Activated CD4-positive, CD25-positive, alpha-beta regulatory T cell treated with anti-CD3 and anti-CD28 coated beads, Interleukin-2, amount 50 U/mL, for 72 hours (primary cell): ENCODE measurements at regions not wholly inside any gene's neighbourhood (a gene's known extent, or its start where the extent isn't known, plus 50 kb on each side); places are given as distances from the start of the nearest gene placed in this dataset.

ENCODE experiments used
- DNase-seq: peaks from one replicate; pipeline ENCODE4 v3.0.0; 2021

DNA sequence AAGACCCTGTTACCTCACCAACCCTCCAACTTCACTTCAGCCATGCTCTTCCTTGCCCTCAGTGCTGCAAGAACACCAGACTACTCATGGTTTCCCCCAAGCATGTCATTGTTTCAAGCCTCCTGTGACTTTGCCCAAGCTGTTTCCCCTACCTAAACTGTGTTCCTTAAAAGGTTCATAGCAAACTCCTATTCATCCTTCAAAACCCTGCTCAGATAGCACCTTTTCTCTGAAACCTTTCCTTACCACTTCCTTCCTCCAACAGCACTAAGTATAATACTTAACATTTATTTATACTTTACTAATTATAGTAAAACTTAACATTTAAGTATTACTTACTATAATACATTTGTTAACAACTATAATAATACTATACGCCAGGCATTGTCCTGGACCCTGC, 136.2 kb downstream of the CCT6B start:
- DNase-seq = no peak

DNA sequence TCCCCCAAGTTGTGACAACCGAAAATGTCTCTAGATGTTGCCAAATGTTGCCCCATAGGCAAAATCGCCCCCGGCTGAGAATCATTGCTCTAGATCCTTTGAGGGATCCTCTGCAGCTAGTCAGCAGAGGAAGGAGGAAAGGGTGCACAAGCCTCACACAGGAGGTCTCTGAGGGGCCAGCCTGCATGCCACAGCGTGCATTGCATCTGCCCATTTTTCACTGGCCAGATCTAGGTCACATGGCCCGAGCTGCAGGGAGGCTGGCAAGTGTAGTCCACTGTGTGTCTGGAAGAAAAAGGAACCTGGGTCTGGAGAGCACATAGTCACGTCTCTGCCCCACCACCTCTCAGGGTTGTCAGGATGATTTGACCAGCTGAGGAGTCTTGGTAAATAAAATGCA, 138.2 kb downstream of the CCT6B start:
- DNase-seq = no peak

DNA sequence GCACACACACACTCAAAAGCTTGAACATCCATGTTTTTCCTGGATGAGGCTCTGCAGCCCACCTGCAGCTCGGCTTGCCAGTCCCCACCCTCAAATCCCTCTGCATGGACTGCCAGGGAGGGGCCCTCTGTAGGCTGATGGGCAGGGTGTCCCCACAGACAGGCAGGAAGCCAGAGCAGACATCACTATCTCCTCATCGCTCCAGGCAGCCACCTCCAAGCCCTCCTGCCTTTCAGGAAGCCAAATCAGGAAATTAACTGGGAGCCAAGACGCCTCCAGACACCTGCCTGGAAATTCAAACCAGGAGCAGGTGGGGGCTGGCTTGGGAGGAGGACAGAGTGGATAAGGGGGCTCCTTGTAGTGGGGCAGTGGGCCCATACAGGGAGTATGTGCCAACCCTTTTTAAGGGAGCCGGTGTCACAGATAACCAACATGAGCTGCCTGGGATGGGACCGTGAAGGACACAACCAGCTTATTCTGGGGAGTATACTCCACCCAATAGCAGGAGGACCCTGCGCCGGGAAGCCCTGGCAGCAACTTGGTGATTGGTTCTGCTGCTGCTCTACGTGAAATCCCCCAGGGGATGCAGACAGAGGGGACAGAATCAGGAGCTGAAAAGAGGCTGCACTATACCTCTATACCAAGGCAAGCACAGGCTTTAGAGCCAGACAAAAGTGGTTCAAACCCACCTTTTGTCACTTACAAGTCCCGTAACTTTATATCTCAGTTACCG, 139.1 kb downstream of the CCT6B start:
- no peak for DNase-seq

DNA sequence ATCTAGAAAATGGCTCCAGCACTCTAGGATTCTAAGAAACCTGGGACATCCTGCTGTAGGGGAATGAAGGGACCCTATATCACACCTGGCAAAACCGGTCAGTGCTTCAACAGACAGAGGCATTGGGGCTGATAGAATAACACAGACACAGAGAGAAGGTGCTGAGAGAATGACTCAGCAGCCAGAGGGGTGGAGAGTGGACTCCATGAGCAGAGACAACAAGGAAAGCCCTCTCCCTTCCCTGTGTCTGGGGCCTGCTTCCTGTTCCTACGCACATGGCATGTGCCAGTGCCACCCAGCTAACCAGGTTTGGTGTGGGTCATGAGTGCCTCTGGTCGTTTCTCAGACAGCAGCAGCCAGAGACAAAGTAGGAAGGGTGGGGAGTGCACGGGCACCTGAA, 140.3 kb downstream of the CCT6B start:
- DNase-seq = no peak

DNA sequence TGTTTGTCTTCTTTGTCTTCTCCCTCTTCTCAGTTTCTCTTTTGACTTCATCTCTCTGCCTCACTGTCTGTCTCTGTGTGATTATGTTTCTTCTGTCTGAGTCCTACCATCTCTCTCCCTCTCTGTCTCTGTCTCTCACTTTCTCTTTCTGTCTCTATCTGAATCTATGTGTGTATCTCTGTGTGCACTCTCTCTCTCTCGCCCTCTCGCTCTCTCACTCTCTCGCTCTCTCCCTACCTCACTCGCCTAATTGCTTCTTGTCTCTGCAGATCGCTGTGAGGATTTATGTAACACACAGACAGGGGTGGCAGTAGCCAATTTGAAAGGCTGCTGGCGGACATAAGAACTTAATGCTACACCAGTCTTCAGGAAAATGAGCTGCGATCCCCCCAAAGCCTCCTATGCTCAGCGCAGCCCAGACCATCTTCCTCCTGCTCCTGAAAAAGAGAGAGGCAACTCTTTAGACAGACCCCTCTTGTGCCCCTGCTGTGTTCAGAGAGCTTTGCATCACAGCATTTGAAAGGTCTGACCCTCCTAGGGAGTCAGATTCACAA, 140.9 kb downstream of the CCT6B start:
- no peak for DNase-seq

DNA sequence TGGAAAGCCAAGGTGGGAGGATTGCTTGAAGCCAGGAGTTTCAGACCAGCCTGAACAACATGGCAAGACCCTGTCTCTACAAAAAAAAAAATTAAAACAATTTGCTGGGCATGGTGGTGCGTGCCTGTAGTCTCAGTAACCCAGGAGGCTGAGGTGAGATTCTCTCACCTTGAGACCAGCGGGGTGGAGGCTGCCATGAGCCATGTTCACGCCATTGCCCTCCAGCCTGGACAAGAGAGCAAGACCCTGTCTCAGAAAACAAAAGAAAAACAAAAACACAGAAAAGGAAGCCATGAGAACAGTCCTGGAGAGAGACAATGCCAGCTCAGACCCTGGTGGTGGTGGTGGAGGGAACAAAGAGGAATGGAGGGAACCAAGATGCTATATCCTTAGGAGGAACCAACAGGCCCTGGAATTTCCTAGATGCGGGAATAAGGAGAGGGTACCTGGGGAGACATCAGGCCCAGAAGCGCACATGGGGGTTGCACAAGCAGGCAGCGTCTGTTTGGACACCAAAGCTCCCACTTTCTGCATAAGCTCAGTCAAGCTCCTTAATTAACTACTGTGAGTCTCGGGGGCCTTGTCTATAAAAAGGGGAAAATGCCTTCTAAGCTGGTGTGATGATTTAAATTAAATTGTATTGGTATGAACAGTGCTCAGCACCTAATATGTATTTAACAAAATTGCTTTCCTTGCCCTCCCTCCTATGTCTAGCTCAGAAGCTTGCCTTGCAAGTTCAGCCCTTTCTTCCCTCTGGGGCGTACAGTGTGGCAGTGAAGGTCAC, 143.8 kb downstream of the CCT6B start:
- no peak for DNase-seq

DNA sequence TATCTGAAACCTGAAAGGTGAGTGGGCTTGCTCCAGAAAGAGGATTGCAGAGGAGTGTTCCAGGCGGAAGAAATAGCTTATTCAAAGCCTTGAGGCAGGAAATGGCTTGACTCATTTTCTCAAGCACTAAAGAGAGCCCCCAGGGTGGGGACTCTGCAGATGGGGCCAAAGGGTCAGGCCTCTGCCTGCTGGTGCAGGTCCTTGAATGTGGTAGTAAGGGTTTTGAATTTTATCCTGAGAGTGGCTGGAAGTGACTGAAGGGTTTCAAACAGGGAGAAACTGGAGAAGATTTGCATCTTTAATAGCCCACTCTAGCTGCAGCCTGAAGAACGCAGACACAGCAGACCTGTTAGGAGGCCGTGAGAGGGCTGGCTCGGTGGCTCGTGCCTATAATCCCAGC, 144.4 kb downstream of the CCT6B start:
- DNase-seq = no peak

DNA sequence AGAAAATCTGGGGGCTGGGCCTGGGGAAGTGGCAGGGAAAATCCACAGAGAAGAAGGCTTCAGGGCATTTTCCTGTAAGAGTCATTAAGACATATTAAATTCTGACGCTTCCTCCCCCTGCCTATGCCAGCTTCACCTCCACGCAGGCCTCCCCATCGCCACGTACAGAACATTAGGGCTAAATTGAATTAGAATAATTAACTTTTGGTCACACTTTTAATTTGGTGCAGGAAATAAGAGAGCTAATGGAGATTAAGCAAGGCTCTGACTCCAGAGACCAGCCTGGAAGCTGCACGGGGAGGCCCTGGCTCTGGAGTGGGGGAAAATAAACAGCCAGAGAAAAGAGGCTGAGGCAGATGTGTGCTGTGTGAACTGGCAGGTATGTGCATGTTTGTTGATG, 148.0 kb downstream of the CCT6B start:
- DNase-seq = no peak

DNA sequence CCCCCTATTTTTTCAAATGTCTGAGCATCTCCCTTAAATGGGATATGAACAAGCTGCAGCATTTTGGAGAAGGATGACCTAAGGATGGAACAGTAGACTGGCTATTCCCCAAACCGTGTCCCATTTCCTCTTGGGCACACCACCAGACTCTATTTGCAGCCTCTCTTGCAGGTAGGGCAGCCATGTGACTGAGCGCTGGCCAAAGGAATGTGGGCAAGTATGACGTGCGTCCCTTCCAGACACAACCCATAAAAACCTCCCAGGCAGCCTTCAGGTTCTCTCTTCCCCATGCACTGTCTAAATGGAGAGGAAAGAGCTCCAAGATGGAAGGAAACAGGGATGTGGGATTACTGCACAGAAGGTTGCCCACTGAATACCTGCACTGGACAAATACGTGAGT, 149.7 kb downstream of the CCT6B start:
- DNase-seq = no peak

DNA sequence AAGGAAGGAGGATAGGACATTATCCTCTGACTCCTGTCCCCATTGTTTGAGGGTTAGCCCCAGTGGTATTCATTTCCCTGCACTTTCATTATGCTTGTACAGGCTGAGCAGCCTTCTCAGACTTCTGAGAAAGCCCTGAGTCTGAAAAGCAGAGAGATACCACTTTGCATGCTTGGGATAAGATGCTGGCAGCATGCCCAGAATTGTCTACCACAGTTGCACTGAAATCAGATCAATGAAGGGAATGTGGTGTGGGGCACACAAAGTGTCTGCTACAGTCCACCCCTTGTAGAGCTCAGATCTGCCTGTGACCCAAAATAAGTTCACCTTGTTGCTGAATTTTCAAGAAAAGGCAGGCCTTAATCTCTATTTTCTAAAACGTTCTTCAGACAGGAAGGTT, 160.6 kb downstream of the CCT6B start:
- DNase-seq = no peak

DNA sequence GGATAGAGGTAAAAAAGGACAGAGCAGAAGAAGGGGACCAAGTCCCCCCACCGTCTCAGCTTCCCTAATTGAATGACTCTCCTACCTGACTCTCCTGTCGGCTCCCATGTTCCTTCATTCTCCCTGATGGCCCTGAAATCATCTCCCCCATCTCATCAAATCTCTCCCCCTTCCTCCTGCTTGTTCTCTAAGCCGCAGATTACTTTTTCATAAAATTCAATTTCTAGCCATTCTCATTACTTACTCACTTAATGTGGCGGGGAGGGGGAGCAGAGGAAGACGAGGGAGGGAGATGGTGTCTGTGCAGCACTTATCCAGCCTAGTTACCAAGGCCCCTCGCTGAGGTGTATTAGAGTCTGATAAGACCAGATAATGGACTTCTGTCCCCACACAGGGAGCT, 161.5 kb downstream of the CCT6B start:
- no peak for DNase-seq

DNA sequence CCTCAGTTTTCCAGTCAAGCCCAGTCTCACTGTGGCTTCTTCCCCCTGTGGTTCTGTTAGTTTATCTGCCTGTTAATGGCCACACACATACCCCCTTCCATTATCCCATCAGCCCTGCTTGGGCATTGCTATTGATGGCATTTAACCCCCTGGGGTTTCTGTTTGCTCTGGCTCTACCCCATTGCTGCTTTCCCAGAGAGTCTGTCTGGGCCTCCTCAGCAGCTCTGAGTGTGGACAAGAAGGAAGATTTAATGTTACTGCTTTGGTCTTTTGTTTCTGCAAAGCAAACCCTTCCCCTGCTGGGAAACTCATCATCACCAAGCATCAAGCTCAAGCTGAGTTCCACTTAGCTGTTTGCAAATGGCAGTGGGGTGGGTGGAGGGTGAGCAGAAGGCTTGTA, 162.7 kb downstream of the CCT6B start:
- no peak for DNase-seq

DNA sequence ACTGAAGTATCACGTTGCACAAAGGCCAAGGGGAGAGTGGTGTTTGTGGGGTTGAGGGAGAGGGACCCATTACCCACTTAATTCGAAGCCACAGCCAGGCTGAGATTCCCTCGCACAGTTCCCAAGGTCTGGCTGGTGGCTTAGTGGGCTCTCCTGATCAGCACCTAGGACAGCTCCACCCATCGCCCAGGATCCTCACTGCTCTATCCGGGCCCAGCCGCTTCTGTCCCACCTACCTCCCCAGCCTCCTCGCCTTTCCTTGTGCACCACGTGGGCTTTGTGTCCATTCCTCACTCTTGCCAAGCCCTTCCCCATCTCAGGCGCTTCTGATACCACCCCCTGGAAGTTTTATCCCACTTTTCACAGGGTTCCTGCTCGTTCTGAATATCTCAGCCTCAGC, 163.5 kb downstream of the CCT6B start:
- no peak for DNase-seq

DNA sequence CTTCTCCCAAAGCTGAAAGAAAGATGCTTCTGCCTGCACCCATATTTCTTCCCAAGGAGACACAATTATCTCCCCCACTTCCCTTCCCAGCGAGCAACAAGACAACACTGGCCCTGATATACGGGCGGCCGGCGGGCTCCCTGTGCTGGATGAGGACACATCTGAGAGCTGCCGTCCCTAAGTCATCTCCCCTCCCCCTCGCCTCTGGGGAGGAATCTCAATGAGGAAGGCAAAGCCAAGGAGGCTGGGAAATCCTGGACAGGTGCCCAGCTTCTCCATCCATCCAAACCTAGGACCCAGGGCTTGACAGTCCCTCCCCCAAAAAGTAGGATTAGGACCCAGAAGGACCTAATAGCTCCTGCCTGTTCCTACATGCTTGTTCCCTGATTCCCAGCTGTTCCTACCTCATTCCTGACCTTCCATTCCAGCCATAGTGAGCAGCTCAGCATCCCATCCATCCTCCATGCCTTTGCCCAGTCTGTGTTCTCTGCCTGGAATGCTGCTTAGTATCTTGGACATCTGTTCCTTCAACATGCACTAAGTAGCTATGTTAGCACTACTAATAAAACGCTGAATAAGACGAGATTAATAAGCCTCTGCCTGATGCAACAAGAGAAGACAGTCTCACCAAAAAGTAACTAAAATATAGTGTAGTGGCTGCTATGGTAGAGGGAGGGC, 167.9 kb downstream of the CCT6B start:
- DNase-seq = no peak

DNA sequence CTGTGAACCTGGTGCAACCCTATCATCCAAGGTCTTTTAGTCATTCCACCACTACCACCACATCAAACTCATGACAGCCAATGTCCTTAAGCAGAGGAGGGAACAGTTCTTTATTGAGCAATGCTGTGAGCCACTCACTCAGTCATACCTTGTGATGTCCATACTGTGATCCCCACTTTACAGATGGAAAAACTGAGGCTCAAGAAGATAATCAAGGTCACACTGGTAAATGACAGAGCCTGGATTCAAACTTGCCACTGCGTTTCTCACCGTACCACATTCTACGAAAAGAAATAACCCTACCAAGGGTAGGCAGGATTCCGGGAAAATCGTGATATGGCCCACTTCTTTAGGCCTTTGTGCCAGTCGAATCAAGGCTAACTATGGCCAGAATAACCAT, 172.6 kb downstream of the CCT6B start:
- no peak for DNase-seq

DNA sequence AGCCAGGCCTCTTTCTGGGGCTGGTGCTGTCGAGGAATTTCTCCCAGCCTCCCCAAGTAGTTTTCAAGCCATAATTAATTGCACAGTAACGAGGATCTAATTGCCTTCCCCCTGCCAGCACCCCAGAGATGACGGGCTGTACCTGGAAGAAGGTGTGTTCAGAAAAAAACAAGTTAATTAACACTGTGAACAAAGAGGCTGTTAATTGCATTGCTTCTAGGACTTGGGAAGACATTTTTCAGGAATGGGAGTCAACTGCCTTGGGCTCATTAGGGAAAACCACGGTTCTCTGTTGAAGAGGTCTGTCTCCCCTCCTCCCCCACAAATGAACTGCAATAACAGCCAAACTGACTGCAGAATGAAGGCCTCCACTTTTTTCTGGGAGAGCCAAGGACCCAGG, 176.7 kb downstream of the CCT6B start:
- DNase-seq = no peak

DNA sequence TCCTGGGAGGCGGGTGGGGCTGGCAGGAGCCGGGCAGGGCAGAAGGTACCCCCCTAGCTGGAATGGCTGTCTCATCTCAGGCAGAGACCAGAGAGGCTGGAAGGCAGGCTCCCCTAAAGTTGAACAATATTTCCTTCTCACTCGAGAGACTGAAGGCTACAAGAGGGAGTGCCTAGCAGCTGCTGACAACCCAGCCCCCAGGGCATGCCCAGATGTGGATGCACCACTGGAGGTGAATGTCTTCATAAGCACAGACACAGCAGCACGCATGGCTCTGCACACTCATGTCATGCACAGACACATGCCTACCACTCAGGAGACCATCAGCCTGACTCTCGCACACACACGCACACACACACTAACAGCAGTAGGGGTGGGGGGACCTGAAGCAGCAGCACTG, 179.0 kb downstream of the CCT6B start:
- DNase-seq = no peak

DNA sequence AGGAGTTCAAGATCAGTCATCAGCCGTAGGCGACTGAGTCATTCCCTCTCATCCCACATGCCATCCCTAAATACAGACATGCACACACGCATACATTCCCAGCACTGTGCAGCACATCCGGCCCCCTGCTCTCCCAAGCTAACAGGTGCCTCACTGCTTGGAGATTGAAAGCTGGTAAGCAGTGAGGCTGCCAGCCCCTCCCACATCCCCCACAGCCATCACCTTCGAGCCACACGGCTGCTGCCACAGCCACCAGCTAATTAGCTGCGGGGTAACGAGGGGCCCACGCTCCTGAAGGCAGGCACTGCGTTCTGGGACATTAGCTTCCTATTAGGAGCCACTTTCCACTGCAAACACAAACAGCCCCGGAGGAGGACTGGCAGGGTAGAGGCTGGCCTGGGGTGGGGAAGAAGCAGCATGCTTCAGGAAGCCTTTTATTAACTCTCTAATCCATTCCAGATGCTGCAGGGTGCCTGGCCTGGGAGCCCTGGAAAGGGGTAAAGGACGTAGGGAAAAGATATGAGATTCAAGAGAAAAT, 179.6 kb downstream of the CCT6B start:
- no peak for DNase-seq

DNA sequence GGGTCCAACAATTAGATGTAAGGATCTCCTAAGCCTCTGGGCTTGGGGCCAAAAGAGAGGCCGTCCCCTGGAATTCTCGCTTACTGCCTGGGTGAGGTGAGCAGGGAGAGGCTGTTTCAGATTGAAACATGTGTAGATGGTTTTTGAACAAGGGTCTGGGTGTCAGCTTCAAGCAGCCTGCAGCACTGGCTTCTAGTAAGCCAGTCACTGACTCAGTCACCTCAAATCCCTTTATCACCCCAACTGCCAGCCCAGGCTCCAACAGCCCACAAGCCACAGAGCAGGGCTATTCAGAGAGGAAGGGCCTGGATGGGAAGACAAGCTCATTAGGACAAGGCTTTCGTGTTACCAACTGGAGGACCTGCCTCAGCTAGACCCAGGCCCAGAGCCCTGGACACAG, 180.2 kb downstream of the CCT6B start:
- DNase-seq = no peak

DNA sequence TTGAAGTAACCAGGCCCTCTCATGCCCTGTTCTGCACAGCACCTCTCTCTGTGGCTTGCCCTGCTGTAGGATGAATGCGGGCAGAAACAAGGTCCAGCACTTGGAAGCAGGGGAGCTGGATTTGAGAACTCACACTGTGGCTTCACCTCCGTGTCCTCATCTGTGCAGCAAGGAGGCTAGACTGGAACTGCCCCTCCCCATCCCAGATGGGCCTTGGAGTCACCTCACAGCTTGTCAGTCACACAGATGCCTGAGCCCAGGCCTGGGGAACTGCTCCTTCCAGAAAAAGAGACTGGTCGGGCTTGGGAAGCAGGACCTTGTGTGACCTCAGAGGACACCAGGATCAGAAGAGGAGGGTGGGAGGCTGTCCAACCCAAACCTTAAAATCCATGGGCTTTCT, 180.8 kb downstream of the CCT6B start:
- DNase-seq = no peak

DNA sequence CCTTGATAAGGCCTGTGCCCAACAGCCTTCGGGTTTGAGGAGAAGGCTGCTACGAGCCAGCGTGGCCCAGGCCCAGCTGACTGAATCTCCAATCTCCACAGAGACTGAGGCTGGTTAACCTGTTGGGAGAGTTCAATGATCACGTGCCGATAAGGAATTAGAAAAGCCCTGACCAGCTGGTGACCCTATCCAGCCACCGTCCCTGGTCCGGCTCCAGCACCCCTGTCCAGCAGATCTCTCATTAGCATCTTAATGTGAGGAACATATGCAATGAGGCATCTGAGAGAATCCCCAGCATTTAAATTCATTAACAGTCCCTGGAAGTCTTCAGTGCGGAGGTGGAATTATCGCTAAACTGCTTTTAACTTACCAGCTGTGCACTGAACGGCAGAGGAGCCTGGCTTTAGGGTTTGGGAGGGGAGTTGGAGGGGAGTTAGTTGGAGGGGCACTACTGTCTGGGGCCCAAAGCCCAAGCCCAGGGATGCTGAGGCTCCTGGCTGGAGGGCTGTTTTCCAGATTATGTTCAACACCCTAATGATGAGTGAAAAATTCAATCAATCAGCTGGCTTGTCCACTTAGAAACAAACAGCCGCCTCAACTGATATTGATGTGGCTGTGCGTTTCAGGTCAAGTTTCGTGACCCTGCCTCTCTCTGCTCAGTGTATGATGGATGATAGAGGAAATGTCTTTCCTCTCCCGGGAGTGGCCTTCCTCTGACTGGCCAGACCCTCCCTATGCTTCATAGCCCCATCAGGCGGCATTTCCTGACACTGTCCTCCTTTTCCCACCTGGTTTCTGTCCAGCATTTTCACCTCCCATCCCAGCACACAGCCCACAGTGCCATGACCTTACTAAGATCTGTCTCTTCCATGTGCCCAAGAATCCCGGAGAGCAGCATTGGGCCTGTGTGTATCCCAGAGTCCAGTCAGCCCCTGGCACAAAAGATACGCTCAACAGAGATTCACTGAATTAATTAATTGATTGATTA, 184.5 kb downstream of the CCT6B start:
- no peak for DNase-seq

DNA sequence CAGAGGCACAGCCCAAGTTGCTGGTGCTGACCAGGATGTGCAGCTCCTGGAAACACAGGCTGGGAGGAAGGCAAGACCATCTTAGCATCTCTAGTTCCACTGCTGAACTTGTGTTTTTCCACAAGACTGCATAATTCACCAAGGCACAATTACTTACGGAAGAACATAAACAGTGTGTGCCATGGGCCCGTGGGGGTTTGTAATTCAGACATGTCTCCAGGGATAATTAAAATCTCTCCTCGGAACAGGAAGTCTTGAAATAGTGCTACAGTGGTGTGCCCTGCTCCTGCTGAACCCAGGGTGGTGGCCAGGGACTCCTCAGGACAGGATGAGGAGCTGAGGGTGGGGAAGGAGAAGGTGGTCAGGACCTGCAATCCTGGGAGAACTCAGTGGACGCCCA, 188.2 kb downstream of the CCT6B start:
- no peak for DNase-seq
